HG03159 (cell line): ENCODE measurements at regions not wholly inside any gene's neighbourhood (a gene's known extent, or its start where the extent isn't known, plus 50 kb on each side); places are given as distances from the start of the nearest gene placed in this dataset.
"Not testable (repeated sequence)": the region's sequence is repeated elsewhere in the genome, so short reads cannot be mapped to it uniquely, and the experiment has no call there.

ENCODE experiments used
- ATAC-seq: cut with Tn5 transposase; IDR thresholded peaks from one replicate; pipeline ENCODE4 v1.9.1; 2021; ENCODE audit warnings: mild to moderate bottlenecking, moderate library complexity; ENCODE audit not compliant: unreplicated experiment

DNA sequence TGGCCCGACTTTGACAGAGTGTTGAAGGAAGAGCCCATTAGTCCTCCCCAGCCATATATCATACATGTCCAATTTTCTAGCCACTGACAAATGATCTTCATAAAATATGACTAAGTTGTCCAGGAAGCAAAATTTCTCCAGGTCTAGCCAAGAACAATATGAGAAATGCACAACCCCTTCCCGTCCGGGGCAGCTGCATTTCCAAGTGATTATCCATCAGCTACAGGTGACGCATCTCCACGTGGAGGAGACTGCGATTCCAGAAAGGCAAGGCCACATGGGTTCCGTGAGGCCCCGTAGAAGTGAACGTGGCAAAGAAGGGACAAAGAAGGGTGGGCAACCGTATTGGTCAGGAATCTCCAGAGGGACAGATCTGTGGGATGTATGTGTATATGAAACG, 118.6 kb downstream of the ATP6V0E2 start:
- ATAC-seq, result not testable (repeated sequence)

DNA sequence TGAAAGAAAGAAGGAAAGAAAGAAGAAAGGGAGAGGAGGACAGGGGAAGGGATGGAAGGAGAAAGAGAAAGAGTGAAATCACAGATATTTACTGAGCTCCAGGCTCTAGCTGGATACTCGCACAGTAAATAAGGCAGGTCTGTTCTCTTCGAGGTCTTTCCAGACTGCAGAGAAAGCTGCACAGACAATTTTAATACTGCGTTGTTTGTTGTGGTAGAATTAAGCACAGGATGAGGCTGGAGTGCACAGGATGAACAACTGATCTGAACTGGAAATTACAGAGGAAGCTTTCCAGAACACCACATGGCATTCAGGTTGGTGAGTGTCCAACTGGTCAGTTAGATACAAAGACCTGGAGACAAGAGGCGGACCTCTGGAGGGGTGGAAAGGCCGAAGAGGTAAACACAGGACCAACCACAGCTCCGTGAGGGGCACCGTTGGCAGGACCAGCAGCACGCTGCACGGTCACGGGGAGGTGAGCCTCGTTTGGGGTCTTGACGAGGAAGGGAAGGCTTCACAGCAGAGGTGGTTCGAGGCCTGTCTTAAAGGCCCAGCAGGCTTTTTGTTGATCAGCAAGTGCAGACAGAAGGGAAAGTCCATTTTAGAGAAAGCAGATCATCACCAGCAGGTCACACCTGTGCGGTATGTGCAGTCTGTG, 121.7 kb downstream of the ATP6V0E2 start:
- not testable (repeated sequence) for ATAC-seq

GRCh38 chr7:150000780-150001599, 127.2 kb downstream of the ATP6V0E2 start:
- ATAC-seq, result not testable (repeated sequence)

DNA sequence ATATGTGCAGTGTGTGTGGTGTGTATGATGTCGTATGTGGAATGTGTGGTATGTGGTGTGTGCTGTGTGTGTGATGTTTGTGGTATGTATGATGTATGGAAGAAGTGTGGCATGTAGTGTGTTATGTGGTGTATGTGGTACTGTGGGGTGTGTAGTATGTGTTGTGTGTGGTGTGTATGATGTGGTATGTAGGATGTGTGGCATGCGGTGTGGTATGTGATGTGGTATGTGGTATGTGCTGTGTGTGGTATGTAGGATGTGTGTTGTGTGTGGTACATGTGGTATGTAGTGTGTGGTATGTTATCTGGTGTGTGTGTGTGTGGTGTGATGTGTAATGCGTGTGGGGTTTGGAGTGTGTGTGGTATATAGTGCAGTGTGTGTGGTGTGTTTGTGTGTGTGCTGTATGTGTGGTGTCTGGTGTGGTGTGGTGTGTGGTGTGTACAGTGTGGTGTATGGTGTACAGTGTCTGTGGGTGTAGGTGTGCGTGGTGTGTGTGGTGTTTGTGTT, 129.6 kb downstream of the ATP6V0E2 start:
- ATAC-seq, result no peak

- ATAC-seq, result not testable (repeated sequence)
Observed at GRCh38 chr7:150003973-150004372, 130.2 kb downstream of the ATP6V0E2 start.

DNA sequence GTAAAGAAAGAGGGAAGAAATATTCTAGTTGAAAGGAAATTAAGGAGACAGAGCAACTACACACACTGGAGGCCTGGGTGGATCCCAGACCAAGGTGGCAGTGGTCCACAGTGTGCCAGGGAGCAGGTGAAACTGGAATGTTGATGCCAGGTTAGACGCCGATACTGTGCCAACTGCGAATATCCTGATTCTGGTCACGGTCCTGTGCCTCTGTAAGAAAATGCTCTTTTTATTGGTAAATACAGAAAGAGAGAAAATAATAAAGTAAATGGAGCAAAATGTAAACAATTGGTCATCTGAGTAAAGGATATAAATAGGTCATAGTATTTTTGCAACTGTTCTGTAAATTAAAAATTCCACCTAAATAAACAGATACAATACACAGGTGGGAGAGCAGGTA, 131.1 kb downstream of the ATP6V0E2 start:
- ATAC-seq, result not testable (repeated sequence)

DNA sequence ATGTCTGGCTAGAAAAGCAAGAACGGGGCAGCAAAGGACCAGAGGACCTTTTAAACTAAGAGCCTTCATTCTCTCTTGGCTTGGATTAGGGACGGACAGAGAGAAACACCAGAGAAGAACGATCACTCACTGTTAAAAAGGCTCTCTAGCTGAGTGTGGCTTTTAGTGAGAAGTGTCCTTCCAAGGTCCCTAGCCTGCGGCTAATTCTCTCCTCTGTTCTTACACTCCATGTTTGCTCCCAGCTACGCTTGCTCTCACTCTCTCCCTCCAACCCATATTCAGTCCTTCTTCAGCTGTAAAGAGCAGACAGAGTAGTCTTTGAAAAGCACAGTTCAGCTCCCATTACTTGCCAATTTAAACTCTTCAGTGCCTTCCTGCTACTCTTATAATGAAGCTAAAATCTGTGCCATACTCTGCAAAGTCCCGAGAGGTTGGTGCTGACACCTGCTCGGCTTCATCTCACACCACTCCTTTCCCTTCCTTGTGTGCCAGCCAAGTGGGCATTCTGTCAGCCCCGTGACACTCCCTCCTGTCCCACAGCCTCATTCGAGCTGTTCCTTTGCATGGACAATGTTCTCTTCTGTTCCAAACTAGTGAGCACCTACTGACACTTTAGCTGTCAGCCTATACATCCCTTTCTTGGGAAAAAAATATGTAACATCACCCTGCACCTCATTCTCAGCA, 136.0 kb downstream of the ATP6V0E2 start:
- ATAC-seq, result not testable (repeated sequence)

GRCh38 chr7:150016651-150017189, 143.0 kb downstream of the ATP6V0E2 start:
- not testable (repeated sequence) for ATAC-seq

DNA sequence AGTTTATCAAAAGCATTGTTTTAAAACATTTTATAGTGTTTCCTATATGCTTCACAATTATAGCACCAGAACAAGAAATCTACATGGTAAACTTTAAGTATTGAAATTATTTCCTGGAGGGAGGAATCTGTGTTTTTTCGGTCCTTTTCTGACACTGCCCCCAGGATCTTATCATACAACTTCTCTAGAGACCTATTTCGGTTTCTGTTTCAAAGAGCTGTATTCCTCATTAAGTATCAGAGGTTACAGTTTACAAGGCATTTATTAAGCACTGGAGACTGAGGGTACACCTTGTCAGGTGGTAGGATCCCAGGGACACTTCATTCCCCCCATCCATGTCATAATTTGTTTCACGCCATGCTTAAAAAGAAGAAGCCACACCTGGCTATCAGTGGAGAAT, 146.4 kb downstream of the ATP6V0E2 start:
- ATAC-seq, result not testable (repeated sequence)

GRCh38 chr7:150024550-150025490, 151.1 kb downstream of the ATP6V0E2 start:
- ATAC-seq, result not testable (repeated sequence)

DNA sequence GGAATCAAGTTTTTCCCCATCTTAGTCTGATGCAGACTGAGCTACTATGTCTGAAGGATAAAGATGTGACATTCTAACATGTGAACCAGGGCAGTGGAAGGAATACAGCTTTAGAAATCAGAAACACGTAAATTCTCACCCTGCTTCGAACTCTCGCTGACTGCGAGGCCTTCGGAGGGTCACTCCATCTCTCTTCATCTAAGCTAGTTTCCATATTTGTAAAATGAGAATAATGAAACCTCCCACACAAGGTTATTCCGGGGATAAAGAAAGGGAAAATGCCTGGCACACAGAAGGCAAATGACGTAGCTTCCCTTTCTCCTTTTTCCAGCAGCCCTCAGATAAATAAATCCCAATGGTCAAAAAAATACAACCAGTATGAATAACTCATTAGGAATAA, 152.0 kb downstream of the ATP6V0E2 start:
- ATAC-seq, result not testable (repeated sequence)

- ATAC-seq, result not testable (repeated sequence)
Observed at GRCh38 chr7:150028344-150029012, 154.7 kb downstream of the ATP6V0E2 start.

GRCh38 chr7:150029013-150029389, 155.2 kb downstream of the ATP6V0E2 start:
- not testable (repeated sequence) for ATAC-seq

- ATAC-seq, result not testable (repeated sequence)
Observed at GRCh38 chr7:150031733-150032132, 158.0 kb downstream of the ATP6V0E2 start.

GRCh38 chr7:150033711-150034110, 159.9 kb downstream of the ATP6V0E2 start:
- not testable (repeated sequence) for ATAC-seq

- ATAC-seq, result not testable (repeated sequence)
Observed at GRCh38 chr7:150035769-150036168, 162.0 kb downstream of the ATP6V0E2 start.

GRCh38 chr7:150039061-150039460, 165.3 kb downstream of the ATP6V0E2 start:
- ATAC-seq, result not testable (repeated sequence)

DNA sequence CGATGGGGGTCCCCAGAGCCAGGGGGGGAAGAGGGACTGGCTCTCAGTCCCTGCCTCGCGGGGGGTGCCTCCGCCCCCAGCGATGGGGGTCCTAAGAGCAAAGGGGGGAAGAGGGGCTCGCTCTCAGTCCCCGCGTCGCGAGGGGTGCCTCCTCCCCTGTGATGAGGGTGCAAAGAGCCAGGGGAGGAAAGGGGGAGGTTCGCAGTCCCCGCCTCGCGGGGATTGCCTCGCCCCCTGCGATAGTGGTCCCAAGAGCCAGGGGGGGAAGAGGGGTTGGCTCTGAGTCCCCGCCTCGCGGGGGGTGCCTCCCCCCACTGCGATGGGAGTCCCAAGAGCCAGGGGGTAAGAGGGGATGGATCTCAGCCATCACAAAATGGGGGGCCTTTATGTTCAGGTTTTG, 168.5 kb downstream of the ATP6V0E2 start:
- not testable (repeated sequence) for ATAC-seq

GRCh38 chr7:150044771-150045170, 171.0 kb downstream of the ATP6V0E2 start:
- ATAC-seq, result not testable (repeated sequence)
